ENCODE measurements at regions not wholly inside any gene's neighbourhood (a gene's known extent, or its start where the extent isn't known, plus 50 kb on each side); places are given as distances from the start of the nearest gene placed in this dataset.

- no peak for TF ChIP-seq POLR2A (IDR thresholded peaks at IDR 0.05; ENCODE audit: low read length)
- TF ChIP-seq GATA1 (IDR thresholded peaks at IDR 0.05; ENCODE audit: low read depth, low read length): no peak
These were observed 166.1 kb upstream of the LINGO1 start for GRCh38 chr15:77798847-77799246.
